ENCODE measurements at regions not wholly inside any gene's neighbourhood (a gene's known extent, or its start where the extent isn't known, plus 50 kb on each side); places are given as distances from the start of the nearest gene placed in this dataset.

- no peak for DNase-seq
- no peak overlapping the region for H2BK5ac ChIP-seq (ENCODE audit: low read depth, low read length, poor library complexity)
- no peak overlapping the region for H3K4me3 ChIP-seq (ENCODE audit: low read depth, low read length)
- no peak overlapping the region for H3K23ac ChIP-seq (ENCODE audit: low read length)
- no peaks in the 10 kb centered on the region for H3K4me1 ChIP-seq (ENCODE audit: control insufficient read depth in 1 of 2, insufficient read depth in 2 of 2, low read length in 2 of 2)
- no peak overlapping the region for H3K4ac ChIP-seq (ENCODE audit: low read depth, low read length)
- H3K79me1 ChIP-seq (ENCODE audit: low read length): no peaks in the 10 kb centered on the region
- no peaks in the 10 kb centered on the region for H3K79me2 ChIP-seq (ENCODE audit: control insufficient read depth, insufficient read depth, low read length, poor library complexity)
- no peak overlapping the region for H2AK5ac ChIP-seq (ENCODE audit: low read length)
- H3K4me2 ChIP-seq (ENCODE audit: low read length): no peak overlapping the region
- no peak overlapping the region for H3K14ac ChIP-seq (ENCODE audit: low read length)
- no peak overlapping the region for H4K8ac ChIP-seq (ENCODE audit: low read depth, low read length)
- H4K91ac ChIP-seq (ENCODE audit: low read depth, low read length): no peak overlapping the region
- no peak overlapping the region for H2AFZ ChIP-seq (ENCODE audit: insufficient read depth, low read length, poor library complexity)
- no peak overlapping the region for H3K18ac ChIP-seq (ENCODE audit: low read length)
- H2BK120ac ChIP-seq (ENCODE audit: insufficient read depth, low read length, poor library complexity): no peak overlapping the region
- H3K36me3 ChIP-seq (ENCODE audit: control insufficient read depth in 1 of 2, insufficient read depth in 2 of 2, low read length in 2 of 2): no peaks in the 10 kb centered on the region
- H2BK12ac ChIP-seq (ENCODE audit: low read length): no peak overlapping the region
- H3K9me3 ChIP-seq (ENCODE audit: insufficient read depth, low read depth, low read length): peaks cover 1% of the 10 kb centered on the region
- H3K27me3 ChIP-seq (ENCODE audit: insufficient read depth, low read length): no peaks in the 10 kb centered on the region
- WGBS (ENCODE audit: extremely low coverage, insufficient coverage, insufficient read length): no CpG with 5 or more reads among the region's 3 CpGs
- no peak overlapping the region for H4K12ac ChIP-seq (ENCODE audit: low read depth, low read length)
- H3K27ac ChIP-seq (ENCODE audit: low read depth, low read length): no peak overlapping the region
- H3K9ac ChIP-seq (ENCODE audit: low read length): no peak overlapping the region
Measured at GRCh38 chr3:182465301-182466185, 327.8 kb upstream of the ATP11B start.

- Histone ChIP-seq H2AK5ac (ENCODE audit: low read length) (no peak overlapping the region), H3K4me3 (ENCODE audit: low read depth, low read length) (no peak overlapping the region), H3K18ac (ENCODE audit: low read length) (no peak overlapping the region), H2AFZ (ENCODE audit: insufficient read depth, low read length, poor library complexity) (no peak overlapping the region), H2BK12ac (ENCODE audit: low read length) (no peak overlapping the region), H4K91ac (ENCODE audit: low read depth, low read length) (no peak overlapping the region), H2BK120ac (ENCODE audit: insufficient read depth, low read length, poor library complexity) (no peak overlapping the region), H3K9me3 (ENCODE audit: insufficient read depth, low read depth, low read length) (peaks cover 1% of the 10 kb centered on the region), H3K36me3 (ENCODE audit: control insufficient read depth in 1 of 2, insufficient read depth in 2 of 2, low read length in 2 of 2) (no peaks in the 10 kb centered on the region), H3K27me3 (ENCODE audit: insufficient read depth, low read length) (no peaks in the 10 kb centered on the region), H3K4ac (ENCODE audit: low read depth, low read length) (no peak overlapping the region), H3K79me1 (ENCODE audit: low read length) (no peaks in the 10 kb centered on the region), H3K79me2 (ENCODE audit: control insufficient read depth, insufficient read depth, low read length, poor library complexity) (no peaks in the 10 kb centered on the region), H3K9ac (ENCODE audit: low read length) (no peak overlapping the region), H3K23ac (ENCODE audit: low read length) (no peak overlapping the region), H4K8ac (ENCODE audit: low read depth, low read length) (no peak overlapping the region), H3K14ac (ENCODE audit: low read length) (no peak overlapping the region), H4K12ac (ENCODE audit: low read depth, low read length) (no peak overlapping the region), H3K27ac (ENCODE audit: low read depth, low read length) (no peak overlapping the region), H3K4me2 (ENCODE audit: low read length) (no peak overlapping the region), H2BK5ac (ENCODE audit: low read depth, low read length, poor library complexity) (no peak overlapping the region), H3K4me1 (ENCODE audit: control insufficient read depth in 1 of 2, insufficient read depth in 2 of 2, low read length in 2 of 2) (no peaks in the 10 kb centered on the region)
- no CpG with 5 or more reads among the region's 2 CpGs for WGBS (ENCODE audit: extremely low coverage, insufficient coverage, insufficient read length)
- no peak for DNase-seq
Measured at GRCh38 chr3:182469086-182469485, 324.2 kb upstream of the ATP11B start.

- Histone ChIP-seq H2BK12ac (ENCODE audit: low read length) (no peak overlapping the region), H3K79me1 (ENCODE audit: low read length) (no peaks in the 10 kb centered on the region), H3K4me3 (ENCODE audit: low read depth, low read length) (no peak overlapping the region), H3K9ac (ENCODE audit: low read length) (no peak overlapping the region), H3K9me3 (ENCODE audit: insufficient read depth, low read depth, low read length) (no peaks in the 10 kb centered on the region), H3K23ac (ENCODE audit: low read length) (no peak overlapping the region), H2BK120ac (ENCODE audit: insufficient read depth, low read length, poor library complexity) (no peak overlapping the region), H4K8ac (ENCODE audit: low read depth, low read length) (no peak overlapping the region), H3K27me3 (ENCODE audit: insufficient read depth, low read length) (no peaks in the 10 kb centered on the region), H2AK5ac (ENCODE audit: low read length) (no peak overlapping the region), H3K27ac (ENCODE audit: low read depth, low read length) (no peak overlapping the region), H2BK5ac (ENCODE audit: low read depth, low read length, poor library complexity) (no peak overlapping the region), H3K14ac (ENCODE audit: low read length) (no peak overlapping the region), H2AFZ (ENCODE audit: insufficient read depth, low read length, poor library complexity) (no peak overlapping the region), H3K79me2 (ENCODE audit: control insufficient read depth, insufficient read depth, low read length, poor library complexity) (no peaks in the 10 kb centered on the region), H4K12ac (ENCODE audit: low read depth, low read length) (no peak overlapping the region), H3K36me3 (ENCODE audit: control insufficient read depth in 1 of 2, insufficient read depth in 2 of 2, low read length in 2 of 2) (no peaks in the 10 kb centered on the region), H3K4me2 (ENCODE audit: low read length) (no peak overlapping the region), H4K91ac (ENCODE audit: low read depth, low read length) (no peak overlapping the region), H3K4ac (ENCODE audit: low read depth, low read length) (no peak overlapping the region), H3K4me1 (ENCODE audit: control insufficient read depth in 1 of 2, insufficient read depth in 2 of 2, low read length in 2 of 2) (no peaks in the 10 kb centered on the region), H3K18ac (ENCODE audit: low read length) (no peak overlapping the region)
- no CpG with 5 or more reads among the region's 1 CpG for WGBS (ENCODE audit: extremely low coverage, insufficient coverage, insufficient read length)
- no peak for DNase-seq
Measured at GRCh38 chr3:182470187-182470586, 323.1 kb upstream of the ATP11B start.

GRCh38 chr3:182473191-182473710 is 320.1 kb upstream of the ATP11B start:
- Histone ChIP-seq H2AFZ (ENCODE audit: insufficient read depth, low read length, poor library complexity) (no peak overlapping the region), H3K4me2 (ENCODE audit: low read length) (no peak overlapping the region), H3K9me3 (ENCODE audit: insufficient read depth, low read depth, low read length) (no peaks in the 10 kb centered on the region), H3K9ac (ENCODE audit: low read length) (no peak overlapping the region), H3K36me3 (ENCODE audit: control insufficient read depth in 1 of 2, insufficient read depth in 2 of 2, low read length in 2 of 2) (no peaks in the 10 kb centered on the region), H3K18ac (ENCODE audit: low read length) (no peak overlapping the region), H2AK5ac (ENCODE audit: low read length) (no peak overlapping the region), H3K27me3 (ENCODE audit: insufficient read depth, low read length) (no peaks in the 10 kb centered on the region), H2BK12ac (ENCODE audit: low read length) (no peak overlapping the region), H3K27ac (ENCODE audit: low read depth, low read length) (no peak overlapping the region), H4K91ac (ENCODE audit: low read depth, low read length) (no peak overlapping the region), H3K14ac (ENCODE audit: low read length) (no peak overlapping the region), H2BK5ac (ENCODE audit: low read depth, low read length, poor library complexity) (no peak overlapping the region), H3K4me3 (ENCODE audit: low read depth, low read length) (no peak overlapping the region), H4K12ac (ENCODE audit: low read depth, low read length) (no peak overlapping the region), H3K4me1 (ENCODE audit: control insufficient read depth in 1 of 2, insufficient read depth in 2 of 2, low read length in 2 of 2) (peaks cover 0 to 3% of the 10 kb centered on the region in 2 experiments), H3K79me2 (ENCODE audit: control insufficient read depth, insufficient read depth, low read length, poor library complexity) (no peaks in the 10 kb centered on the region), H4K8ac (ENCODE audit: low read depth, low read length) (no peak overlapping the region), H2BK120ac (ENCODE audit: insufficient read depth, low read length, poor library complexity) (no peak overlapping the region), H3K79me1 (ENCODE audit: low read length) (no peaks in the 10 kb centered on the region), H3K23ac (ENCODE audit: low read length) (no peak overlapping the region), H3K4ac (ENCODE audit: low read depth, low read length) (no peak overlapping the region)
- no CpG with 5 or more reads among the region's 1 CpG for WGBS (ENCODE audit: extremely low coverage, insufficient coverage, insufficient read length)
- no peak for DNase-seq
